ENCODE measurements at regions not wholly inside any gene's neighbourhood (a gene's known extent, or its start where the extent isn't known, plus 50 kb on each side); places are given as distances from the start of the nearest gene placed in this dataset.

DNA sequence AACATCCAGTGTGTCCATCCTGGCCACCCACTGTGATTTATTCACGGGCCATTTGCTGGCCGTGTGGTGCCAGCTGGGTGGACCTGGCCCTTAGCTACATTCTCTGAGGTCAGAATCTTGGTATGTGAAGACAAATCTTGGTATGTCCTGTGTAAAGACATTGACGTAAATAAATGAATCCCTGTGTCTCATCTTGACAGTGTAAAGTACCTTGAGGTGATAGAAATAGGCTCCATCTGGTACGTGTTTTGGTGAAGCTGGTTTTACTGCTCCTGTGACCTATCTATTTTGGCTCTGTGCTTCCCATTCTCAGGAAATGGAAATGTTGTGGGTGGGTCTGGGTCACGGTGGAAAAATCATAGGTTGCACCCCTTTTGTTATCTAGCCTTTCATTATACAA is 245.4 kb upstream of the ANKH start:
- TF ChIP-seq POLR2A (IDR thresholded peaks at IDR 0.05; ENCODE audit: low read length) (no peak), GATA1 (IDR thresholded peaks at IDR 0.05; ENCODE audit: low read depth, low read length) (no peak)
